Osteoblast (primary cell): ENCODE measurements at regions not wholly inside any gene's neighbourhood (a gene's known extent, or its start where the extent isn't known, plus 50 kb on each side); places are given as distances from the start of the nearest gene placed in this dataset.

ENCODE experiments used
- DNase-seq: peaks from one replicate; pipeline ENCODE4 v3.0.0; 2011; ENCODE audit warnings: low spot score, mixed read lengths; ENCODE audit not compliant: insufficient read length; ENCODE audit errors: missing footprints
- H2AFZ ChIP-seq: 2 replicates; pipeline ENCODE4 v1.6.0; 2011; ENCODE audit warnings: mild to moderate bottlenecking, low read length
- H3K27ac ChIP-seq: 2 replicates; pipeline ENCODE4 v1.5.1; 2011; ENCODE audit warnings: mild to moderate bottlenecking, low read depth, low read length, moderate library complexity
- H3K27me3 ChIP-seq: 2 replicates; pipeline ENCODE4 v1.6.0; 2012; ENCODE audit warnings: mild to moderate bottlenecking, control low read depth, inconsistent platforms, low read length, moderate library complexity; ENCODE audit not compliant: insufficient read depth
- H3K36me3 ChIP-seq: 2 replicates; pipeline ENCODE4 v1.5.1; 2011; ENCODE audit warnings: mild to moderate bottlenecking, low read length, control low read depth, moderate library complexity; ENCODE audit not compliant: insufficient read depth
- H3K4me1 ChIP-seq: 2 replicates; pipeline ENCODE4 v1.5.1; 2011; ENCODE audit warnings: mild to moderate bottlenecking, low read length, control low read depth, moderate library complexity; ENCODE audit not compliant: insufficient read depth
- H3K4me2 ChIP-seq: 2 replicates; pipeline ENCODE4 v1.6.0; 2011; ENCODE audit warnings: mild to moderate bottlenecking, low read length; ENCODE audit not compliant: insufficient read depth
- H3K4me3 ChIP-seq: fragments of 200-600 bp; sonication (generic); 3 replicates; pipeline ENCODE4 v1.5.1; 2012; ENCODE audit warnings: mild to moderate bottlenecking, low read length, inconsistent platforms; ENCODE audit not compliant: insufficient read depth
- H3K79me2 ChIP-seq: 2 replicates; pipeline ENCODE4 v1.6.0; 2012; ENCODE audit warnings: mild to moderate bottlenecking, low read length, control low read depth, inconsistent platforms; ENCODE audit not compliant: insufficient read depth
- H3K9me3 ChIP-seq: 2 replicates; pipeline ENCODE4 v1.5.1; 2011; ENCODE audit warnings: low read depth, low read length, control low read depth
- H4K20me1 ChIP-seq: 2 replicates; pipeline ENCODE4 v1.6.0; 2012; ENCODE audit warnings: mild to moderate bottlenecking, low read length, control low read depth; ENCODE audit not compliant: insufficient read depth
- CTCF ChIP-seq: IDR thresholded peaks from 2 replicates; pipeline ENCODE4 v1.5.1; 2011; ENCODE audit warnings: mild to moderate bottlenecking, low read depth, low read length, moderate library complexity; ENCODE audit errors: extremely low read depth

- H3K4me1 ChIP-seq = no peaks in the 10 kb centered on the region
- no peak overlapping the region for H3K4me3 ChIP-seq
- H3K79me2 ChIP-seq = no peaks in the 10 kb centered on the region
- H3K36me3 ChIP-seq = no peaks in the 10 kb centered on the region
- DNase-seq = no peak
- no peak for TF ChIP-seq CTCF
- H3K9me3 ChIP-seq = no peaks in the 10 kb centered on the region
- H3K4me2 ChIP-seq = no peak overlapping the region
- H3K27me3 ChIP-seq = peaks cover 21% of the 10 kb centered on the region
- H3K27ac ChIP-seq = no peak overlapping the region
- no peak overlapping the region for H2AFZ ChIP-seq
- H4K20me1 ChIP-seq = no peaks in the 10 kb centered on the region
These were observed 182.3 kb downstream of the MELK start for GRCh38 chr9:36755019-36755418.

- no peak overlapping the region for H2AFZ ChIP-seq
- H3K36me3 ChIP-seq = no peaks in the 10 kb centered on the region
- H3K9me3 ChIP-seq = no peaks in the 10 kb centered on the region
- no peak overlapping the region for H3K4me2 ChIP-seq
- no peak for DNase-seq
- peaks cover 10% of the 10 kb centered on the region for H3K27me3 ChIP-seq
- no peaks in the 10 kb centered on the region for H3K79me2 ChIP-seq
- H3K27ac ChIP-seq = no peak overlapping the region
- TF ChIP-seq CTCF = no peak
- H3K4me1 ChIP-seq = no peaks in the 10 kb centered on the region
- H3K4me3 ChIP-seq = no peak overlapping the region
- no peaks in the 10 kb centered on the region for H4K20me1 ChIP-seq
These were observed 186.4 kb downstream of the MELK start for GRCh38 chr9:36759141-36759540.

GRCh38 chr9:36759976-36760375, 187.3 kb downstream of the MELK start:
- no peaks in the 10 kb centered on the region for H4K20me1 ChIP-seq
- no peaks in the 10 kb centered on the region for H3K4me1 ChIP-seq
- no peaks in the 10 kb centered on the region for H3K36me3 ChIP-seq
- H3K4me3 ChIP-seq = no peak overlapping the region
- no peak for DNase-seq
- H2AFZ ChIP-seq = no peak overlapping the region
- H3K79me2 ChIP-seq = no peaks in the 10 kb centered on the region
- H3K4me2 ChIP-seq = no peak overlapping the region
- no peak for TF ChIP-seq CTCF
- H3K9me3 ChIP-seq = no peaks in the 10 kb centered on the region
- no peak overlapping the region for H3K27ac ChIP-seq
- peaks cover 8% of the 10 kb centered on the region for H3K27me3 ChIP-seq

- H3K9me3 ChIP-seq = peaks cover 2% of the 10 kb centered on the region
- H3K79me2 ChIP-seq = no peaks in the 10 kb centered on the region
- no peaks in the 10 kb centered on the region for H4K20me1 ChIP-seq
- H3K4me1 ChIP-seq = no peaks in the 10 kb centered on the region
- DNase-seq = no peak
- H3K27me3 ChIP-seq = peaks cover 5% of the 10 kb centered on the region
- no peak overlapping the region for H3K4me2 ChIP-seq
- no peaks in the 10 kb centered on the region for H3K36me3 ChIP-seq
- no peak overlapping the region for H3K4me3 ChIP-seq
- no peak for TF ChIP-seq CTCF
- no peak overlapping the region for H3K27ac ChIP-seq
- no peak overlapping the region for H2AFZ ChIP-seq
These were observed 188.1 kb downstream of the MELK start for GRCh38 chr9:36760667-36761420.
